ENCODE measurements at regions not wholly inside any gene's neighbourhood (a gene's known extent, or its start where the extent isn't known, plus 50 kb on each side); places are given as distances from the start of the nearest gene placed in this dataset.

DNA sequence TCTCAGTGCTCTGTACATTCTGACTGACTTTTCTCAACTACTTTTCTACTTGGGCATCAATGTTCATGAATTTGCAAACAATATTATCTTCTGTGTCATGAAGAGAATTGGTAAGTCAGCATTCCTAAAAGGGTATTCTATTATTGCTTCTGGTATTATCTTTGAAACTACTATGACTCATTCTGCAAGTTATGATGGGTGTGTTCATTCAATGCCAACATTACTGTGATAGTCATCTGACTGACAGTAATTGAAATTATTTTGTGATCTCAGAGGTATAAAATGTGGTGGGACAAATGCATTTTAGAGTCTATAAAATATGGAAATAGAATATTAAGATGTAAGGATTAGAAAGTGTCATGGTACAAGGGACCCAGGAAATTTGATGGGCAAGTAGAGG lies 736.0 kb upstream of the CELF4 start:
- TF ChIP-seq, protein P1, sequence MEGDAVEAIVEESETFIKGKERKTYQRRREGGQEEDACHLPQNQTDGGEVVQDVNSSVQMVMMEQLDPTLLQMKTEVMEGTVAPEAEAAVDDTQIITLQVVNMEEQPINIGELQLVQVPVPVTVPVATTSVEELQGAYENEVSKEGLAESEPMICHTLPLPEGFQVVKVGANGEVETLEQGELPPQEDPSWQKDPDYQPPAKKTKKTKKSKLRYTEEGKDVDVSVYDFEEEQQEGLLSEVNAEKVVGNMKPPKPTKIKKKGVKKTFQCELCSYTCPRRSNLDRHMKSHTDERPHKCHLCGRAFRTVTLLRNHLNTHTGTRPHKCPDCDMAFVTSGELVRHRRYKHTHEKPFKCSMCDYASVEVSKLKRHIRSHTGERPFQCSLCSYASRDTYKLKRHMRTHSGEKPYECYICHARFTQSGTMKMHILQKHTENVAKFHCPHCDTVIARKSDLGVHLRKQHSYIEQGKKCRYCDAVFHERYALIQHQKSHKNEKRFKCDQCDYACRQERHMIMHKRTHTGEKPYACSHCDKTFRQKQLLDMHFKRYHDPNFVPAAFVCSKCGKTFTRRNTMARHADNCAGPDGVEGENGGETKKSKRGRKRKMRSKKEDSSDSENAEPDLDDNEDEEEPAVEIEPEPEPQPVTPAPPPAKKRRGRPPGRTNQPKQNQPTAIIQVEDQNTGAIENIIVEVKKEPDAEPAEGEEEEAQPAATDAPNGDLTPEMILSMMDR (IDR thresholded peaks at IDR 0.05 in 8 of 11, conservative IDR thresholded peaks at IDR 0.05 in 3 of 11) = no peak
- TF ChIP-seq POLR2AphosphoS5 (IDR thresholded peaks at IDR 0.05) = no peak
